SK-N-SH (cell line): ENCODE measurements at regions not wholly inside any gene's neighbourhood (a gene's known extent, or its start where the extent isn't known, plus 50 kb on each side); places are given as distances from the start of the nearest gene placed in this dataset.

Experiments used
- CTCF ChIA-PET: fragments of 300-600, 350-600 bp; formaldehyde crosslinking; extraction: SDS; loops from one replicate; lab custom pipeline; 2021; lab: Yijun Ruan, JAX
- POLR2A ChIA-PET: fragments of 350-600 bp; sonication (Branson Sonifier 250); formaldehyde crosslinking; extraction: SDS; loops from one replicate; lab custom pipeline; 2020; ENCODE audit warnings: antibody characterized with exemption, inconsistent platforms; lab: Yijun Ruan, JAX
- DNase-seq: peaks from one replicate; pipeline ENCODE4 v3.0.0; 2012
- H2AFZ ChIP-seq: fragments of 200-600 bp; sonication (generic); 2 replicates; pipeline ENCODE4 v1.8.1; 2016; ENCODE audit warnings: antibody characterized with exemption, mild to moderate bottlenecking, low read depth
- H3F3A ChIP-seq: fragments of 200-600 bp; sonication (generic); replicated peaks from 2 replicates; pipeline ENCODE3; 2016; ENCODE audit warnings: antibody characterized with exemption, mild to moderate bottlenecking; ENCODE audit not compliant: insufficient read depth
- H3K27ac ChIP-seq, 2 experiments: fragments of 200-500 bp in 1 of 2; fragments of 200-600 bp in 1 of 2; sonication (Bioruptor generic) in 1 of 2; sonication (generic), shearing (Covaris generic) in 1 of 2; 2 replicates each; pipeline versions ENCODE4 v1.5.1 to v1.6.1; 2014 to 2016; ENCODE audit warnings: low read depth in 2 of 2, inconsistent platforms in 1 of 2, low read length in 1 of 2, mild to moderate bottlenecking in 1 of 2, mixed read lengths in 1 of 2
- H3K27me3 ChIP-seq: fragments of 200-600 bp; sonication (generic), shearing (Covaris generic); 2 replicates; pipeline ENCODE4 v1.6.1; 2016; ENCODE audit warnings: mixed run types; ENCODE audit not compliant: insufficient read depth
- H3K36me3 ChIP-seq, 2 experiments: fragments of 200-500 bp in 1 of 2; fragments of 200-600 bp in 1 of 2; sonication (Bioruptor generic) in 1 of 2; sonication (generic) in 1 of 2; replicated peaks in 1 of 2; 2 replicates each; pipeline versions ENCODE3 to v1.5.1; 2014 to 2016; ENCODE audit warnings: low read length in 1 of 2, mild to moderate bottlenecking in 1 of 2; ENCODE audit not compliant: insufficient read depth in 2 of 2, control insufficient read depth in 1 of 2
- H3K4me1 ChIP-seq, 2 experiments: fragments of 200-500 bp in 1 of 2; fragments of 200-600 bp in 1 of 2; sonication (Bioruptor generic) in 1 of 2; sonication (generic), shearing (Covaris generic) in 1 of 2; 2 replicates each; pipeline versions ENCODE4 v1.5.1 to v1.6.1; 2014 to 2016; ENCODE audit warnings: low read depth in 1 of 2, low read length in 1 of 2, mixed run types in 1 of 2; ENCODE audit not compliant: insufficient read depth in 2 of 2, control insufficient read depth in 1 of 2
- H3K4me2 ChIP-seq: fragments of 200-600 bp; sonication (generic), shearing (Covaris generic); 2 replicates; pipeline ENCODE4 v1.6.1; 2017; ENCODE audit warnings: mixed run types
- H3K4me3 ChIP-seq, 2 experiments: fragments of 200-500 bp in 1 of 2; fragments of 200-600 bp in 1 of 2; sonication (Bioruptor generic) in 1 of 2; sonication (generic), shearing (Covaris generic) in 1 of 2; 2 replicates each; pipeline versions ENCODE4 v1.5.1 to v1.8.1; 2014 to 2016; ENCODE audit warnings: low read depth in 2 of 2, inconsistent platforms in 1 of 2, low read length in 1 of 2, mild to moderate bottlenecking in 1 of 2, mixed read lengths in 1 of 2, moderate library complexity in 1 of 2
- H3K79me2 ChIP-seq: fragments of 200-600 bp; sonication (generic); 2 replicates; pipeline ENCODE4 v1.8.1; 2017; ENCODE audit warnings: mild to moderate bottlenecking; ENCODE audit not compliant: insufficient read depth
- H3K9ac ChIP-seq: fragments of 200-600 bp; sonication (generic); 2 replicates; pipeline ENCODE4 v1.6.1; 2017; ENCODE audit warnings: mixed run types
- H3K9me2 ChIP-seq: fragments of 200-600 bp; sonication (generic); 2 replicates; pipeline ENCODE4 v1.6.1; 2017; ENCODE audit warnings: mixed run types
- H3K9me3 ChIP-seq: fragments of 200-600 bp; sonication (generic); 2 replicates; pipeline ENCODE4 v1.6.1; 2017; ENCODE audit warnings: mixed run types, mild to moderate bottlenecking, moderate library complexity
- H4K20me1 ChIP-seq: fragments of 200-600 bp; sonication (generic); 2 replicates; pipeline ENCODE4 v1.6.1; 2017; ENCODE audit warnings: mild to moderate bottlenecking, mixed run types; ENCODE audit not compliant: insufficient read depth
- ELF1 ChIP-seq: IDR thresholded peaks from 2 replicates; pipeline ENCODE4 v1.4.0; 2012
- EZH2phosphoT487 ChIP-seq: fragments of 200-600 bp; sonication (generic); IDR thresholded peaks from 2 replicates; pipeline ENCODE4 v1.6.1; 2017; ENCODE audit warnings: low read depth, mixed run types, mild to moderate bottlenecking, antibody characterized with exemption, moderate library complexity, borderline replicate concordance
- FOSL2 ChIP-seq: IDR thresholded peaks from 2 replicates; pipeline ENCODE4 v1.4.0; 2012; ENCODE audit warnings: low read depth, mild to moderate bottlenecking, moderate library complexity, borderline replicate concordance
- FOXJ3 ChIP-seq: sonication (generic); formaldehyde crosslinking; IDR thresholded peaks from 2 replicates; pipeline ENCODE4 v1.5.1; 2020; ENCODE audit warnings: mild to moderate bottlenecking, missing genetic modification reagents
- GABPA ChIP-seq: IDR thresholded peaks from 2 replicates; pipeline ENCODE4 v1.4.0; 2012; ENCODE audit warnings: low read depth, mild to moderate bottlenecking
- GATA2 ChIP-seq: sonication (generic); formaldehyde crosslinking; IDR thresholded peaks from 2 replicates; pipeline ENCODE4 v1.5.0; 2020; ENCODE audit warnings: mild to moderate bottlenecking, missing genetic modification reagents
- JUND ChIP-seq: IDR thresholded peaks from 2 replicates; pipeline ENCODE4 v1.4.0; 2012
- MXI1 ChIP-seq: IDR thresholded peaks from 2 replicates; pipeline ENCODE4 v1.6.1; 2012; ENCODE audit warnings: mild to moderate bottlenecking, low read depth, low read length, improper control_type of control experiment
- NFIC ChIP-seq: IDR thresholded peaks from 2 replicates; pipeline ENCODE4 v1.4.0; 2012; ENCODE audit warnings: borderline replicate concordance
- NRF1 ChIP-seq: IDR thresholded peaks from 2 replicates; pipeline ENCODE4 v1.6.1; 2012; ENCODE audit warnings: low read depth, mild to moderate bottlenecking, low read length
- RFX5 ChIP-seq: IDR thresholded peaks from 2 replicates; pipeline ENCODE4 v1.6.1; 2012; ENCODE audit warnings: mild to moderate bottlenecking, improper control_type of control experiment, low read length
- RXRA ChIP-seq: IDR thresholded peaks from 2 replicates; pipeline ENCODE4 v1.4.0; 2012; ENCODE audit warnings: low read depth, mild to moderate bottlenecking, borderline replicate concordance
- YY1 ChIP-seq: IDR thresholded peaks from 2 replicates; pipeline ENCODE4 v1.4.0; 2012; ENCODE audit warnings: low read depth, mild to moderate bottlenecking
- WGBS: methylation state at CpG from one replicate; pipeline ENCODE4 v1.1.6; 2017; ENCODE audit warnings: low lambda C conversion rate; 5-methylcytosine and 5-hydroxymethylcytosine counted together
- TF ChIP-seq, protein P1 (sequence below): IDR thresholded peaks from 2 replicates; pipeline ENCODE4 v1.4.0; 2012; ENCODE audit warnings: low read depth, borderline replicate concordance
- TF ChIP-seq, protein P2 (sequence below): IDR thresholded peaks from 2 replicates; pipeline ENCODE4 v1.4.0; 2012; ENCODE audit warnings: low read depth
- TF ChIP-seq, protein P3 (sequence below): IDR thresholded peaks from 2 replicates; pipeline ENCODE4 v1.6.1; 2012; ENCODE audit warnings: mild to moderate bottlenecking, low read depth, low read length, moderate library complexity
- TF ChIP-seq, protein P4 (sequence below): fragments of 200-600 bp; sonication (generic); IDR thresholded peaks from 2 replicates; pipeline ENCODE4 v1.6.1; 2017; ENCODE audit warnings: antibody characterized with exemption, mild to moderate bottlenecking, moderate library complexity
- TF ChIP-seq, protein P5 (sequence below): IDR thresholded peaks from 2 replicates; pipeline ENCODE4; 2012
- TF ChIP-seq, protein P6 (sequence below): IDR thresholded peaks from 2 replicates; pipeline ENCODE4 v1.4.0; 2012; ENCODE audit warnings: low read depth, borderline replicate concordance

DNA sequence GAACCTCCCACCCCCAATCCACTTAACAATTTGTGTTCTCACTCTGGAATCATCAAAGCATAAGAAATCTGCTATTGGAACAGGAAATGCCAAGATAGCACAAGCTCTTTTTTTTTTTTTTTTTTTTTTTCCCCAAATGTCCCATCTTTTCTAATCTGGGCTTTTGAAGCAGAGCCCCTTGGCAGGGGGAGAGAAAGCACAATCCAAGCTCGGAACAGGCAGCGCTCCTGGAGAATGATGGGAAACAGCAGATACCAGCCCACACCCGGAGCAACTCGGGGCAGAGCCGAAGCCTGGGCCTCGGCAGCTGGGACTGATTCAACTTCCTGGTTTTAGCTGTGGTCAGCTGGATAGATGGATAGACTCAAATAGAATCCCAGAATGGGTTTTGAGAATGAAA is 235.1 kb downstream of the QDPR start:
- Histone ChIP-seq H3K27me3 (no peaks in the 10 kb centered on the region), H3K4me3 (no peak overlapping the region), H3K36me3 (no peaks in the 10 kb centered on the region), H4K20me1 (no peaks in the 10 kb centered on the region), H3K4me2 (no peak overlapping the region), H3K27ac (no peak overlapping the region), H3F3A (no peaks in the 10 kb centered on the region), H3K9me2 (no peaks in the 10 kb centered on the region), H2AFZ (peak overlapping the region; percentile 83), H3K79me2 (no peaks in the 10 kb centered on the region), H3K9me3 (no peaks in the 10 kb centered on the region), H3K4me1 (no peaks in the 10 kb centered on the region; a peak in 1 of 4 replicates), H3K9ac (no peak overlapping the region)
- DNase-seq, result no peak
- TF ChIP-seq, protein P1, sequence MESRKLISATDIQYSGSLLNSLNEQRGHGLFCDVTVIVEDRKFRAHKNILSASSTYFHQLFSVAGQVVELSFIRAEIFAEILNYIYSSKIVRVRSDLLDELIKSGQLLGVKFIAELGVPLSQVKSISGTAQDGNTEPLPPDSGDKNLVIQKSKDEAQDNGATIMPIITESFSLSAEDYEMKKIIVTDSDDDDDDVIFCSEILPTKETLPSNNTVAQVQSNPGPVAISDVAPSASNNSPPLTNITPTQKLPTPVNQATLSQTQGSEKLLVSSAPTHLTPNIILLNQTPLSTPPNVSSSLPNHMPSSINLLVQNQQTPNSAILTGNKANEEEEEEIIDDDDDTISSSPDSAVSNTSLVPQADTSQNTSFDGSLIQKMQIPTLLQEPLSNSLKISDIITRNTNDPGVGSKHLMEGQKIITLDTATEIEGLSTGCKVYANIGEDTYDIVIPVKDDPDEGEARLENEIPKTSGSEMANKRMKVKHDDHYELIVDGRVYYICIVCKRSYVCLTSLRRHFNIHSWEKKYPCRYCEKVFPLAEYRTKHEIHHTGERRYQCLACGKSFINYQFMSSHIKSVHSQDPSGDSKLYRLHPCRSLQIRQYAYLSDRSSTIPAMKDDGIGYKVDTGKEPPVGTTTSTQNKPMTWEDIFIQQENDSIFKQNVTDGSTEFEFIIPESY, result no peak
- TF ChIP-seq ELF1, result no peak
- no peak for TF ChIP-seq NFIC
- TF ChIP-seq FOXJ3 (CRISPR knock-in tag), result no peak
- no peak for TF ChIP-seq GABPA
- no peak for TF ChIP-seq YY1
- TF ChIP-seq, protein P2, sequence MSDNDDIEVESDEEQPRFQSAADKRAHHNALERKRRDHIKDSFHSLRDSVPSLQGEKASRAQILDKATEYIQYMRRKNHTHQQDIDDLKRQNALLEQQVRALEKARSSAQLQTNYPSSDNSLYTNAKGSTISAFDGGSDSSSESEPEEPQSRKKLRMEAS, result no peak
- TF ChIP-seq JUND, result no peak
- TF ChIP-seq RFX5, result no peak
- TF ChIP-seq, protein P3, sequence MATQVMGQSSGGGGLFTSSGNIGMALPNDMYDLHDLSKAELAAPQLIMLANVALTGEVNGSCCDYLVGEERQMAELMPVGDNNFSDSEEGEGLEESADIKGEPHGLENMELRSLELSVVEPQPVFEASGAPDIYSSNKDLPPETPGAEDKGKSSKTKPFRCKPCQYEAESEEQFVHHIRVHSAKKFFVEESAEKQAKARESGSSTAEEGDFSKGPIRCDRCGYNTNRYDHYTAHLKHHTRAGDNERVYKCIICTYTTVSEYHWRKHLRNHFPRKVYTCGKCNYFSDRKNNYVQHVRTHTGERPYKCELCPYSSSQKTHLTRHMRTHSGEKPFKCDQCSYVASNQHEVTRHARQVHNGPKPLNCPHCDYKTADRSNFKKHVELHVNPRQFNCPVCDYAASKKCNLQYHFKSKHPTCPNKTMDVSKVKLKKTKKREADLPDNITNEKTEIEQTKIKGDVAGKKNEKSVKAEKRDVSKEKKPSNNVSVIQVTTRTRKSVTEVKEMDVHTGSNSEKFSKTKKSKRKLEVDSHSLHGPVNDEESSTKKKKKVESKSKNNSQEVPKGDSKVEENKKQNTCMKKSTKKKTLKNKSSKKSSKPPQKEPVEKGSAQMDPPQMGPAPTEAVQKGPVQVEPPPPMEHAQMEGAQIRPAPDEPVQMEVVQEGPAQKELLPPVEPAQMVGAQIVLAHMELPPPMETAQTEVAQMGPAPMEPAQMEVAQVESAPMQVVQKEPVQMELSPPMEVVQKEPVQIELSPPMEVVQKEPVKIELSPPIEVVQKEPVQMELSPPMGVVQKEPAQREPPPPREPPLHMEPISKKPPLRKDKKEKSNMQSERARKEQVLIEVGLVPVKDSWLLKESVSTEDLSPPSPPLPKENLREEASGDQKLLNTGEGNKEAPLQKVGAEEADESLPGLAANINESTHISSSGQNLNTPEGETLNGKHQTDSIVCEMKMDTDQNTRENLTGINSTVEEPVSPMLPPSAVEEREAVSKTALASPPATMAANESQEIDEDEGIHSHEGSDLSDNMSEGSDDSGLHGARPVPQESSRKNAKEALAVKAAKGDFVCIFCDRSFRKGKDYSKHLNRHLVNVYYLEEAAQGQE, result no peak
- TF ChIP-seq, protein P4, sequence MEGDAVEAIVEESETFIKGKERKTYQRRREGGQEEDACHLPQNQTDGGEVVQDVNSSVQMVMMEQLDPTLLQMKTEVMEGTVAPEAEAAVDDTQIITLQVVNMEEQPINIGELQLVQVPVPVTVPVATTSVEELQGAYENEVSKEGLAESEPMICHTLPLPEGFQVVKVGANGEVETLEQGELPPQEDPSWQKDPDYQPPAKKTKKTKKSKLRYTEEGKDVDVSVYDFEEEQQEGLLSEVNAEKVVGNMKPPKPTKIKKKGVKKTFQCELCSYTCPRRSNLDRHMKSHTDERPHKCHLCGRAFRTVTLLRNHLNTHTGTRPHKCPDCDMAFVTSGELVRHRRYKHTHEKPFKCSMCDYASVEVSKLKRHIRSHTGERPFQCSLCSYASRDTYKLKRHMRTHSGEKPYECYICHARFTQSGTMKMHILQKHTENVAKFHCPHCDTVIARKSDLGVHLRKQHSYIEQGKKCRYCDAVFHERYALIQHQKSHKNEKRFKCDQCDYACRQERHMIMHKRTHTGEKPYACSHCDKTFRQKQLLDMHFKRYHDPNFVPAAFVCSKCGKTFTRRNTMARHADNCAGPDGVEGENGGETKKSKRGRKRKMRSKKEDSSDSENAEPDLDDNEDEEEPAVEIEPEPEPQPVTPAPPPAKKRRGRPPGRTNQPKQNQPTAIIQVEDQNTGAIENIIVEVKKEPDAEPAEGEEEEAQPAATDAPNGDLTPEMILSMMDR, result no peak
- TF ChIP-seq, protein P5, sequence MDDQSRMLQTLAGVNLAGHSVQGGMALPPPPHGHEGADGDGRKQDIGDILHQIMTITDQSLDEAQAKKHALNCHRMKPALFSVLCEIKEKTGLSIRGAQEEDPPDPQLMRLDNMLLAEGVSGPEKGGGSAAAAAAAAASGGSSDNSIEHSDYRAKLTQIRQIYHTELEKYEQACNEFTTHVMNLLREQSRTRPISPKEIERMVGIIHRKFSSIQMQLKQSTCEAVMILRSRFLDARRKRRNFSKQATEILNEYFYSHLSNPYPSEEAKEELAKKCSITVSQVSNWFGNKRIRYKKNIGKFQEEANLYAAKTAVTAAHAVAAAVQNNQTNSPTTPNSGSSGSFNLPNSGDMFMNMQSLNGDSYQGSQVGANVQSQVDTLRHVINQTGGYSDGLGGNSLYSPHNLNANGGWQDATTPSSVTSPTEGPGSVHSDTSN, result no peak
- TF ChIP-seq GATA2 (CRISPR knock-in tag), result no peak
- TF ChIP-seq NRF1, result no peak
- no peak for TF ChIP-seq EZH2phosphoT487
- no peak for TF ChIP-seq MXI1
- TF ChIP-seq FOSL2, result no peak
- TF ChIP-seq RXRA, result no peak
- TF ChIP-seq, protein P6, sequence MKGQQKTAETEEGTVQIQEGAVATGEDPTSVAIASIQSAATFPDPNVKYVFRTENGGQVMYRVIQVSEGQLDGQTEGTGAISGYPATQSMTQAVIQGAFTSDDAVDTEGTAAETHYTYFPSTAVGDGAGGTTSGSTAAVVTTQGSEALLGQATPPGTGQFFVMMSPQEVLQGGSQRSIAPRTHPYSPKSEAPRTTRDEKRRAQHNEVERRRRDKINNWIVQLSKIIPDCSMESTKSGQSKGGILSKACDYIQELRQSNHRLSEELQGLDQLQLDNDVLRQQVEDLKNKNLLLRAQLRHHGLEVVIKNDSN, result no peak
- ChIA-PET CTCF (interaction anchor here (0.9 kb wide), 1 partner anchor 29 kb away, joined by 3 read pairs; no protein-coding TSS in a partner anchor), POLR2A (no interaction called here)
- WGBS, result 62% methylated on average over 6 of the region's 6 CpGs
